ENCODE measurements at regions not wholly inside any gene's neighbourhood (a gene's known extent, or its start where the extent isn't known, plus 50 kb on each side); places are given as distances from the start of the nearest gene placed in this dataset.

GRCh38 chr5:18744441-18744840, 1110.2 kb downstream of the TAF11L14 start:
- Histone ChIP-seq H3K23me2 (ENCODE audit: low read depth, low read length) (no peaks in the 10 kb centered on the region), H3K27me3 (replicated peaks in 1 of 4; ENCODE audit: control insufficient read depth in 3 of 4, extremely low read depth in 1 of 4, insufficient read depth in 3 of 4, low read length in 3 of 4) (no peaks in the 10 kb centered on the region), H2BK15ac (ENCODE audit: low read length) (no peak overlapping the region), H3K27ac (ENCODE audit: low read depth, low read length) (no peak overlapping the region), H4K91ac (replicated peaks; ENCODE audit: insufficient read length, low read length) (no peak overlapping the region), H2BK120ac (replicated peaks; ENCODE audit: low read depth, low read length) (no peak overlapping the region), H3K79me2 (ENCODE audit: control insufficient read depth in 1 of 2, insufficient read depth in 2 of 2, low read length in 2 of 2) (no peaks in the 10 kb centered on the region), H4K5ac (ENCODE audit: insufficient read length, low read depth, low read length) (no peak overlapping the region), H3K23ac (ENCODE audit: insufficient read length) (no peak overlapping the region), H2AK5ac (ENCODE audit: low read depth, low read length) (no peak overlapping the region), H3K4ac (replicated peaks; ENCODE audit: insufficient read length, low read depth, low read length) (no peak overlapping the region), H3K14ac (ENCODE audit: insufficient read length) (no peak overlapping the region), H4K20me1 (replicated peaks in 1 of 2; ENCODE audit: control insufficient read depth in 1 of 2, insufficient read depth in 2 of 2, low read length in 2 of 2) (no peaks in the 10 kb centered on the region), H3K9ac (replicated peaks in 1 of 4; ENCODE audit: extremely low read depth in 1 of 4, low read depth in 3 of 4, low read length in 3 of 4) (no peak overlapping the region), H4K8ac (ENCODE audit: extremely low read depth, insufficient read depth, low read length) (no peak overlapping the region), H3K36me3 (ENCODE audit: control insufficient read depth in 2 of 4, insufficient read depth in 4 of 4, low read length in 3 of 4) (no peaks in the 10 kb centered on the region; a peak in 1 of 8 replicates), H3K18ac (ENCODE audit: extremely low read depth, low read length) (no peak overlapping the region), H3K4me1 (replicated peaks in 1 of 4; ENCODE audit: control insufficient read depth in 3 of 4, insufficient read depth in 4 of 4, low read length in 3 of 4) (no peaks in the 10 kb centered on the region), H2BK12ac (ENCODE audit: low read depth, low read length) (0 out of 2 replicates have a peak overlapping the region, but pooled peaks have one; percentile 21), H3K9me3 (ENCODE audit: insufficient read depth in 2 of 2, low read depth in 1 of 2, low read length in 1 of 2) (peaks cover 2 to 10% of the 10 kb centered on the region in 2 experiments; a peak in 1 of 4 replicates), H2BK5ac (ENCODE audit: low read depth, low read length) (no peak overlapping the region), H2BK20ac (ENCODE audit: low read length) (no peak overlapping the region; the same call in 1 of the 2 replicates), H2AFZ (ENCODE audit: low read length) (no peak overlapping the region), H3K79me1 (ENCODE audit: low read depth, low read length) (no peaks in the 10 kb centered on the region), H3K4me3 (ENCODE audit: extremely low read depth in 1 of 4, insufficient read depth in 2 of 4, low read depth in 3 of 4, low read length in 4 of 4) (no peak overlapping the region), H3K4me2 (ENCODE audit: insufficient read depth in 1 of 2, low read depth in 2 of 2, low read length in 2 of 2) (no peak overlapping the region), H3K56ac (replicated peaks; ENCODE audit: insufficient read length, low read depth, low read length) (no peak overlapping the region)
- POLR2A ChIA-PET (ENCODE audit: partially characterized antibody): no interaction called here
- DNase-seq (ENCODE audit: low read depth in 1 of 2, low spot score in 2 of 2) (no peak), FAIRE-seq (no peak)
- CTCF ChIA-PET (ENCODE audit: partially characterized antibody): no interaction called here
- 84% methylated on average over 3 of the region's 3 CpGs; no CpG with 5 or more reads in 1 of the 2 experiments for WGBS, 2 experiments (ENCODE audit: extremely low coverage in 1 of 2, insufficient coverage in 1 of 2, insufficient read length in 1 of 2, insufficient replicate concordance in 2 of 2, low coverage in 1 of 2, low lambda C conversion rate in 2 of 2, missing lambda C conversion rate in 1 of 2)
- TF ChIP-seq POLR2AphosphoS5 (IDR thresholded peaks at IDR 0.05; ENCODE audit: low read depth, low read length): no peak
- TF ChIP-seq USF2 (IDR thresholded peaks at IDR 0.05; ENCODE audit: low read length): no peak
- no peak for TF ChIP-seq GABPA (IDR thresholded peaks at IDR 0.05; ENCODE audit: borderline replicate concordance, insufficient read depth, low read length)
- no peak for TF ChIP-seq GTF2F1 (IDR thresholded peaks at IDR 0.05; ENCODE audit: borderline replicate concordance, low read depth, low read length)
- TF ChIP-seq BACH1 (IDR thresholded peaks at IDR 0.05; ENCODE audit: low read length): no peak
- TF ChIP-seq POU5F1 (IDR thresholded peaks at IDR 0.05; ENCODE audit: low read depth, low read length): no peak
- no peak for TF ChIP-seq SP1 (IDR thresholded peaks at IDR 0.05; ENCODE audit: low read depth, low read length)
- TF ChIP-seq MAFK (IDR thresholded peaks at IDR 0.05; ENCODE audit: low read depth, low read length): no peak
- TF ChIP-seq RNF2 (IDR thresholded peaks at IDR 0.05; ENCODE audit: borderline replicate concordance, low read depth, low read length, missing control alignments, poor library complexity, severe bottlenecking): no peak
- no peak for TF ChIP-seq CREB1 (IDR thresholded peaks at IDR 0.05)
- no peak for TF ChIP-seq BCL11A (IDR thresholded peaks at IDR 0.05; ENCODE audit: low read depth in 2 of 2, low read length in 2 of 2)
- no peak for TF ChIP-seq SIN3A (conservative IDR thresholded peaks at IDR 0.05 in 1 of 2, IDR thresholded peaks at IDR 0.05 in 1 of 2; ENCODE audit: low read depth in 1 of 2, low read length in 2 of 2)
- TF ChIP-seq SUZ12 (IDR thresholded peaks at IDR 0.05; ENCODE audit: low read length): no peak
- no peak for TF ChIP-seq TBP (IDR thresholded peaks at IDR 0.05; ENCODE audit: low read depth, low read length)
- TF ChIP-seq SP2 (IDR thresholded peaks at IDR 0.05; ENCODE audit: low read length): no peak

All from H1 (cell line).